H9 (cell line): ENCODE measurements at regions not wholly inside any gene's neighbourhood (a gene's known extent, or its start where the extent isn't known, plus 50 kb on each side); places are given as distances from the start of the nearest gene placed in this dataset.

Source experiments
- DNase-seq: peaks from one replicate; pipeline ENCODE4 v3.0.0-alpha.2; 2017
- H2AFZ ChIP-seq: one replicate; pipeline ENCODE4 v1.6.1; 2013; ENCODE audit warnings: mild to moderate bottlenecking, low read length, control low read depth, moderate library complexity
- H2AK5ac ChIP-seq: 2 replicates; pipeline ENCODE4 v1.6.1; 2013; ENCODE audit warnings: low read length, control low read depth, mixed read lengths; ENCODE audit not compliant: insufficient read length
- H2BK120ac ChIP-seq: one replicate; pipeline ENCODE4 v1.6.1; 2013; ENCODE audit warnings: low read depth, mild to moderate bottlenecking, low read length, control low read depth, inconsistent platforms; ENCODE audit not compliant: poor library complexity, severe bottlenecking
- H2BK12ac ChIP-seq: 2 replicates; pipeline ENCODE4 v1.6.1; 2013; ENCODE audit warnings: low read length, control low read depth, mixed read lengths, low read depth; ENCODE audit not compliant: insufficient read length
- H2BK15ac ChIP-seq: 2 replicates; pipeline ENCODE4 v1.6.1; 2013; ENCODE audit warnings: low read depth, low read length, control low read depth
- H2BK20ac ChIP-seq: one replicate; pipeline ENCODE4 v1.6.1; 2013; ENCODE audit warnings: low read depth, mild to moderate bottlenecking, low read length, control low read depth, inconsistent platforms; ENCODE audit not compliant: poor library complexity, severe bottlenecking
- H2BK5ac ChIP-seq: 2 replicates; pipeline ENCODE4 v1.6.1; 2013; ENCODE audit warnings: low read length, control low read depth, mixed read lengths; ENCODE audit not compliant: insufficient read length
- H3K14ac ChIP-seq: 2 replicates; pipeline ENCODE4 v1.6.1; 2013; ENCODE audit warnings: low read length, control low read depth; ENCODE audit not compliant: insufficient read depth
- H3K18ac ChIP-seq: 2 replicates; pipeline ENCODE4 v1.6.1; 2013; ENCODE audit warnings: low read depth, mild to moderate bottlenecking, mixed read lengths, low read length, control low read depth; ENCODE audit not compliant: insufficient read length
- H3K23ac ChIP-seq: 2 replicates; pipeline ENCODE4 v1.6.1; 2013; ENCODE audit warnings: low read length, control low read depth, mixed read lengths, low read depth; ENCODE audit not compliant: insufficient read length
- H3K23me2 ChIP-seq: 2 replicates; pipeline ENCODE4 v1.6.1; 2013; ENCODE audit warnings: low read depth, mild to moderate bottlenecking, mixed read lengths, low read length, control low read depth; ENCODE audit not compliant: insufficient read length, poor library complexity, severe bottlenecking
- H3K27ac ChIP-seq: 2 replicates; pipeline ENCODE4 v1.5.1; 2013; ENCODE audit warnings: low read length, control low read depth, mixed read lengths, low read depth; ENCODE audit not compliant: insufficient read length
- H3K27me3 ChIP-seq: 2 replicates; pipeline ENCODE4 v1.6.1; 2013; ENCODE audit warnings: low read length, control low read depth, inconsistent platforms; ENCODE audit not compliant: insufficient read depth
- H3K4ac ChIP-seq: 2 replicates; pipeline ENCODE4 v1.6.1; 2013; ENCODE audit warnings: low read depth, mild to moderate bottlenecking, control low read depth, inconsistent platforms, low read length, moderate library complexity
- H3K4me1 ChIP-seq: 2 replicates; pipeline ENCODE4 v1.6.1; 2013; ENCODE audit warnings: low read length, control low read depth, inconsistent platforms; ENCODE audit not compliant: insufficient read depth
- H3K4me2 ChIP-seq: 2 replicates; pipeline ENCODE4 v1.6.1; 2013; ENCODE audit warnings: low read length, control low read depth, mixed read lengths; ENCODE audit not compliant: insufficient read length, insufficient read depth
- H3K56ac ChIP-seq: 2 replicates; pipeline ENCODE4 v1.6.1; 2013; ENCODE audit warnings: low read depth, mild to moderate bottlenecking, mixed read lengths, low read length, control low read depth; ENCODE audit not compliant: insufficient read length
- H3K79me1 ChIP-seq: 2 replicates; pipeline ENCODE4 v1.6.1; 2013; ENCODE audit warnings: low read depth, mild to moderate bottlenecking, moderate library complexity, low read length, control low read depth, inconsistent platforms; ENCODE audit not compliant: insufficient read depth, poor library complexity, severe bottlenecking
- H3K79me2 ChIP-seq: 2 replicates; pipeline ENCODE4 v1.6.1; 2013; ENCODE audit warnings: low read length, control low read depth, inconsistent platforms; ENCODE audit not compliant: insufficient read depth
- H3K9ac ChIP-seq: 2 replicates; pipeline ENCODE4 v1.6.1; 2013; ENCODE audit warnings: low read length, control low read depth, mixed read lengths; ENCODE audit not compliant: insufficient read length; ENCODE audit errors: extremely low read depth
- H3K9me3 ChIP-seq: one replicate; pipeline ENCODE4 v1.6.1; 2013; ENCODE audit warnings: low read depth, low read length, inconsistent platforms; ENCODE audit not compliant: control insufficient read depth
- H3T11ph ChIP-seq: one replicate; pipeline ENCODE4 v1.6.1; 2013; ENCODE audit warnings: mild to moderate bottlenecking, low read length, control low read depth, inconsistent platforms
- H4K20me1 ChIP-seq: one replicate; pipeline ENCODE4 v1.6.1; 2013; ENCODE audit not compliant: control insufficient read depth, insufficient read length, insufficient read depth
- H4K5ac ChIP-seq: 2 replicates; pipeline ENCODE4 v1.6.1; 2013; ENCODE audit warnings: low read depth, mild to moderate bottlenecking, mixed read lengths, low read length, control low read depth; ENCODE audit not compliant: insufficient read length
- H4K8ac ChIP-seq: replicated peaks from 2 replicates; pipeline ENCODE4 v1.6.1; 2013; ENCODE audit warnings: low read length, control low read depth, mixed read lengths, low read depth; ENCODE audit not compliant: insufficient read length
- H4K91ac ChIP-seq: 2 replicates; pipeline ENCODE4 v1.6.1; 2013; ENCODE audit warnings: low read depth, mild to moderate bottlenecking, moderate library complexity, mixed read lengths, low read length, control low read depth; ENCODE audit not compliant: insufficient read length
- H3K27ac Mint-ChIP-seq, 3 experiments: 2 replicates in 2 of 3; 3 replicates in 1 of 3; pipeline ENCODE4 v1.8.0; 2020 to 2021; ENCODE audit warnings: mixed read lengths in 3 of 3, mild to moderate bottlenecking in 1 of 3, moderate library complexity in 1 of 3
- H3K27me3 Mint-ChIP-seq: 2 replicates; pipeline ENCODE4 v1.8.0; 2021; ENCODE audit warnings: low read depth, mild to moderate bottlenecking, moderate library complexity, mixed read lengths
- H3K36me3 Mint-ChIP-seq, 3 experiments: 2 replicates in 2 of 3; 3 replicates in 1 of 3; pipeline ENCODE4 v1.8.0; 2020 to 2021; ENCODE audit warnings: low read depth in 3 of 3, mixed read lengths in 3 of 3; ENCODE audit not compliant: insufficient read depth in 1 of 3
- H3K4me1 Mint-ChIP-seq, 2 experiments: 2 replicates each; pipeline ENCODE4 v1.8.0; 2020; ENCODE audit warnings: mixed read lengths in 2 of 2
- H3K4me3 Mint-ChIP-seq, 2 experiments: 2 replicates in 1 of 2; 3 replicates in 1 of 2; pipeline ENCODE4 v1.8.0; 2020 to 2021; ENCODE audit warnings: mild to moderate bottlenecking in 2 of 2, mixed read lengths in 2 of 2, moderate library complexity in 1 of 2
- H3K9me3 Mint-ChIP-seq, 2 experiments: 2 replicates in 1 of 2; 3 replicates in 1 of 2; pipeline ENCODE4 v1.8.0; 2020; ENCODE audit warnings: mild to moderate bottlenecking in 2 of 2, mixed read lengths in 2 of 2, moderate library complexity in 1 of 2
- WGBS: extraction: QIAGEN DNeasy Blood & Tissue Kit; methylation state at CpG from one replicate; pipeline ENCODE4 v1.1.7; 2013; ENCODE audit warnings: missing lambda C conversion rate, low lambda C conversion rate, mixed read lengths; ENCODE audit not compliant: insufficient read length; ENCODE audit errors: extremely low coverage; 5-methylcytosine and 5-hydroxymethylcytosine counted together
- TF ChIP-seq, protein P1 (sequence below): fragments of 200-600 bp; sonication (generic); conservative IDR thresholded peaks from 3 replicates; pipeline ENCODE4 v1.8.0; 2021; ENCODE audit warnings: antibody characterized with exemption, mild to moderate bottlenecking

DNA sequence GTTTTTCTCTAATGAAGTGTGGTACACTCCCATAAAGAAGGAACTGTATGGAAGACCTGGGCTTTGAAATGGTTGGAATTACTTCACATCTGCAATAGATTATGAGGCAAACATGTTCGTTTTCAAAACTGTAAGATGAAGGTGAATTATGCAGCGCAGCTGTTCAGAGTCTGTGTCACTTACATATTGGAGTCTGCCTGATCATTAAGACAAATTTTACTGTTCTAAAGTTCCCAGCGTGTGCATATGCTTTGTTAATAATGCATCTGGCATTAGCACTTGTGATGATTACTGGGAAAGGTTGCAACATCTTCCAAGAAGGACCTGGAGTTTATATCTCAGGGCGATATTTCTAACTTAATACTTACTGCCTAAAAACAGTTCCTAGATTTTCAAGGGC is 255.2 kb upstream of the ZC3H12C start:
- Histone ChIP-seq H2AK5ac (no peak overlapping the region), H2AFZ (no peak overlapping the region), H4K5ac (no peak overlapping the region), H3K56ac (no peak overlapping the region), H2BK12ac (no peak overlapping the region), H3K23ac (no peak overlapping the region), H3K23me2 (no peaks in the 10 kb centered on the region), H3K9me3 (no peaks in the 10 kb centered on the region), H3T11ph (no peak overlapping the region), H3K27me3 (no peaks in the 10 kb centered on the region), H3K4me1 (no peaks in the 10 kb centered on the region), H2BK15ac (no peak overlapping the region), H3K79me2 (no peaks in the 10 kb centered on the region), H3K4ac (no peak overlapping the region), H3K79me1 (no peaks in the 10 kb centered on the region), H3K4me2 (no peak overlapping the region), H4K8ac (no peak overlapping the region), H2BK120ac (no peak overlapping the region), H2BK5ac (no peak overlapping the region), H3K27ac (no peak overlapping the region), H4K91ac (no peak overlapping the region), H3K9ac (no peak overlapping the region), H3K18ac (no peak overlapping the region), H2BK20ac (no peak overlapping the region), H4K20me1 (no peaks in the 10 kb centered on the region), H3K14ac (no peak overlapping the region)
- H3K27me3 Mint-ChIP-seq, result peaks cover 3% of the 10 kb centered on the region; the same call in 1 of the 2 replicates
- DNase-seq, result no peak
- WGBS, result no CpG with 5 or more reads among the region's 4 CpGs
- peaks cover 4 to 7% of the 10 kb centered on the region in 2 experiments; a peak in 3 of 4 replicates for H3K4me1 Mint-ChIP-seq
- H3K9me3 Mint-ChIP-seq, result no peaks in the 10 kb centered on the region
- H3K4me3 Mint-ChIP-seq, result no peak overlapping the region
- no peak overlapping the region for H3K27ac Mint-ChIP-seq
- TF ChIP-seq, protein P1, sequence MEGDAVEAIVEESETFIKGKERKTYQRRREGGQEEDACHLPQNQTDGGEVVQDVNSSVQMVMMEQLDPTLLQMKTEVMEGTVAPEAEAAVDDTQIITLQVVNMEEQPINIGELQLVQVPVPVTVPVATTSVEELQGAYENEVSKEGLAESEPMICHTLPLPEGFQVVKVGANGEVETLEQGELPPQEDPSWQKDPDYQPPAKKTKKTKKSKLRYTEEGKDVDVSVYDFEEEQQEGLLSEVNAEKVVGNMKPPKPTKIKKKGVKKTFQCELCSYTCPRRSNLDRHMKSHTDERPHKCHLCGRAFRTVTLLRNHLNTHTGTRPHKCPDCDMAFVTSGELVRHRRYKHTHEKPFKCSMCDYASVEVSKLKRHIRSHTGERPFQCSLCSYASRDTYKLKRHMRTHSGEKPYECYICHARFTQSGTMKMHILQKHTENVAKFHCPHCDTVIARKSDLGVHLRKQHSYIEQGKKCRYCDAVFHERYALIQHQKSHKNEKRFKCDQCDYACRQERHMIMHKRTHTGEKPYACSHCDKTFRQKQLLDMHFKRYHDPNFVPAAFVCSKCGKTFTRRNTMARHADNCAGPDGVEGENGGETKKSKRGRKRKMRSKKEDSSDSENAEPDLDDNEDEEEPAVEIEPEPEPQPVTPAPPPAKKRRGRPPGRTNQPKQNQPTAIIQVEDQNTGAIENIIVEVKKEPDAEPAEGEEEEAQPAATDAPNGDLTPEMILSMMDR, result no peak
- no peaks in the 10 kb centered on the region for H3K36me3 Mint-ChIP-seq
